MCF 10A (cell line): ENCODE measurements at regions not wholly inside any gene's neighbourhood (a gene's known extent, or its start where the extent isn't known, plus 50 kb on each side); places are given as distances from the start of the nearest gene placed in this dataset.

Source experiments
- BruUV-seq: library from RNA; stranded (reverse); fragments of 400-500 nt; replicated peaks from 2 replicates; lab custom pipeline; 2021; lab: Mats Ljungman, UMichigan
- CTCF ChIA-PET: fragments of 300-600 bp; sonication (Branson Sonifier 250); formaldehyde crosslinking; extraction: SDS; loops from one replicate; lab custom pipeline; 2021; ENCODE audit warnings: antibody characterized with exemption, inconsistent platforms; lab: Yijun Ruan, JAX
- POLR2A ChIA-PET: fragments of 300-600, 350-650 bp; sonication (Branson Sonifier 250); formaldehyde crosslinking; extraction: SDS; loops from one replicate; lab custom pipeline; 2020; ENCODE audit warnings: antibody characterized with exemption, inconsistent platforms; lab: Yijun Ruan, JAX
- DNase-seq: peaks from one replicate; pipeline ENCODE4 v3.0.0-alpha.2; 2018; ENCODE audit not compliant: unreplicated experiment
- H3K27ac Mint-ChIP-seq: one replicate; pipeline ENCODE4 v1.8.0; 2022; ENCODE audit warnings: mild to moderate bottlenecking, low read depth, mixed read lengths; ENCODE audit not compliant: unreplicated experiment
- H3K27me3 Mint-ChIP-seq: one replicate; pipeline ENCODE4 v1.8.0; 2022; ENCODE audit warnings: mixed read lengths; ENCODE audit not compliant: insufficient read depth, unreplicated experiment
- H3K36me3 Mint-ChIP-seq: one replicate; pipeline ENCODE4 v1.8.0; 2022; ENCODE audit warnings: mild to moderate bottlenecking, moderate library complexity, mixed read lengths; ENCODE audit not compliant: insufficient read depth, unreplicated experiment
- H3K4me1 Mint-ChIP-seq: one replicate; pipeline ENCODE4 v1.8.0; 2022; ENCODE audit warnings: mixed read lengths; ENCODE audit not compliant: insufficient read depth, unreplicated experiment
- H3K4me3 Mint-ChIP-seq: one replicate; pipeline ENCODE4 v1.8.0; 2022; ENCODE audit warnings: mild to moderate bottlenecking, moderate library complexity, mixed read lengths; ENCODE audit not compliant: unreplicated experiment
- H3K9me3 Mint-ChIP-seq: one replicate; pipeline ENCODE4 v1.8.0; 2022; ENCODE audit warnings: mixed read lengths; ENCODE audit not compliant: unreplicated experiment
- intact Hi-C: fragments of 100-400 bp; cut with micrococcal nuclease; formaldehyde crosslinking; loops from 2 replicates; pipeline ENCODE4 v1.14.1; 2022
- TF ChIP-seq, protein P1 (sequence below): fragments of 200-600 bp; IDR thresholded peaks from one replicate; pipeline ENCODE4 v1.8.0; 2022; ENCODE audit warnings: antibody characterized with exemption, mild to moderate bottlenecking; ENCODE audit not compliant: unreplicated experiment

- intact Hi-C loops, result no loop called here
- no peak overlapping the region for H3K27ac Mint-ChIP-seq
- H3K4me3 Mint-ChIP-seq, result no peak overlapping the region
- no peaks in the 10 kb centered on the region for H3K4me1 Mint-ChIP-seq
- CTCF ChIA-PET, result no interaction called here
- TF ChIP-seq, protein P1, sequence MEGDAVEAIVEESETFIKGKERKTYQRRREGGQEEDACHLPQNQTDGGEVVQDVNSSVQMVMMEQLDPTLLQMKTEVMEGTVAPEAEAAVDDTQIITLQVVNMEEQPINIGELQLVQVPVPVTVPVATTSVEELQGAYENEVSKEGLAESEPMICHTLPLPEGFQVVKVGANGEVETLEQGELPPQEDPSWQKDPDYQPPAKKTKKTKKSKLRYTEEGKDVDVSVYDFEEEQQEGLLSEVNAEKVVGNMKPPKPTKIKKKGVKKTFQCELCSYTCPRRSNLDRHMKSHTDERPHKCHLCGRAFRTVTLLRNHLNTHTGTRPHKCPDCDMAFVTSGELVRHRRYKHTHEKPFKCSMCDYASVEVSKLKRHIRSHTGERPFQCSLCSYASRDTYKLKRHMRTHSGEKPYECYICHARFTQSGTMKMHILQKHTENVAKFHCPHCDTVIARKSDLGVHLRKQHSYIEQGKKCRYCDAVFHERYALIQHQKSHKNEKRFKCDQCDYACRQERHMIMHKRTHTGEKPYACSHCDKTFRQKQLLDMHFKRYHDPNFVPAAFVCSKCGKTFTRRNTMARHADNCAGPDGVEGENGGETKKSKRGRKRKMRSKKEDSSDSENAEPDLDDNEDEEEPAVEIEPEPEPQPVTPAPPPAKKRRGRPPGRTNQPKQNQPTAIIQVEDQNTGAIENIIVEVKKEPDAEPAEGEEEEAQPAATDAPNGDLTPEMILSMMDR, result no peak
- no TSS peak for BruUV-seq
- H3K27me3 Mint-ChIP-seq, result peaks cover 4% of the 10 kb centered on the region
- no peaks in the 10 kb centered on the region for H3K36me3 Mint-ChIP-seq
- POLR2A ChIA-PET, result no interaction called here
- DNase-seq, result peak; percentile 11
- H3K9me3 Mint-ChIP-seq, result no peaks in the 10 kb centered on the region
Measured at GRCh38 chr1:103416681-103417286, 108.7 kb upstream of the RNPC3 start.

GRCh38 chr1:103387898-103388297 is 137.6 kb upstream of the RNPC3 start:
- peaks cover 4% of the 10 kb centered on the region for H3K4me1 Mint-ChIP-seq
- peaks cover 9% of the 10 kb centered on the region for H3K9me3 Mint-ChIP-seq
- BruUV-seq, result no TSS peak
- H3K36me3 Mint-ChIP-seq, result no peaks in the 10 kb centered on the region
- POLR2A ChIA-PET, result no interaction called here
- CTCF ChIA-PET, result no interaction called here
- TF ChIP-seq, protein P1, result no peak
- no peak overlapping the region for H3K27ac Mint-ChIP-seq
- intact Hi-C loops, result no loop called here
- peaks cover 31% of the 10 kb centered on the region for H3K27me3 Mint-ChIP-seq
- no peak overlapping the region for H3K4me3 Mint-ChIP-seq
- peak; percentile 9 for DNase-seq

GRCh38 chr1:103373991-103374390 is 151.5 kb upstream of the RNPC3 start:
- intact Hi-C loops, result no loop called here
- Mint-ChIP-seq H3K4me3 (no peak overlapping the region), H3K27ac (no peak overlapping the region), H3K27me3 (no peaks in the 10 kb centered on the region), H3K9me3 (no peaks in the 10 kb centered on the region), H3K4me1 (no peaks in the 10 kb centered on the region), H3K36me3 (no peaks in the 10 kb centered on the region)
- TF ChIP-seq, protein P1, result no peak
- no peak for DNase-seq
- no TSS peak for BruUV-seq
- ChIA-PET POLR2A (no interaction called here), CTCF (interaction anchor here (0.5 to 0.7 kb wide), 2 partner anchors 33 to 64 kb away, joined by 3 read pairs; no protein-coding TSS in a partner anchor)

DNA sequence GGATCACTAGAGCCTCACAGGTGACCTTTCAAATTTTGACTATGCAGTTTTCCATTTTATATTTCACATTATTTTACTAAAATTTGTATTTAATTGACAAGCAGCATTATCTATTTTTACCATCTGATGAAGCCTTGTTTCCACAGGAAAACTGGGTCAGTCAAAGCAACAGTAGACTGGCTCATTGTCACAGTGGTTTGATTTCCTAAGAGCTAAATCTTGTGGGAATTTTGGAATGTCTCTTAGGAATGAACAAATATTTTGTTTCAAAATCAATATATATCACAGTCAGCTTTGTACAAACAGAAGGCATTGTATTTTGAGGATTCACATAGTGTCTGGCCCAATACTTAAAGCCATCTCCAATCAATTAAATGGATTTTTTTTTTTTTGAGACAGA is 152.6 kb upstream of the RNPC3 start:
- H3K27ac Mint-ChIP-seq, result no peak overlapping the region
- no TSS peak for BruUV-seq
- H3K36me3 Mint-ChIP-seq, result no peaks in the 10 kb centered on the region
- intact Hi-C loops, result no loop called here
- no peaks in the 10 kb centered on the region for H3K4me1 Mint-ChIP-seq
- H3K9me3 Mint-ChIP-seq, result no peaks in the 10 kb centered on the region
- TF ChIP-seq, protein P1, result no peak
- POLR2A ChIA-PET, result interaction anchor here (0.6 kb wide), 1 partner anchor 1044 kb away, joined by 3 read pairs; no protein-coding TSS in a partner anchor
- H3K4me3 Mint-ChIP-seq, result no peak overlapping the region
- H3K27me3 Mint-ChIP-seq, result no peaks in the 10 kb centered on the region
- CTCF ChIA-PET, result interaction anchor here (0.6 to 0.7 kb wide), 2 partner anchors 18 to 983 kb away, joined by 3 to 5 read pairs; no protein-coding TSS in a partner anchor
- no peak for DNase-seq
